DND-41 (cell line): ENCODE measurements at regions not wholly inside any gene's neighbourhood (a gene's known extent, or its start where the extent isn't known, plus 50 kb on each side); places are given as distances from the start of the nearest gene placed in this dataset.

Experiments
- ATAC-seq: fragments of 200-7000 bp; cut with Tn5 transposase; 3 replicates; pipeline ENCODE4 v1.9.1; 2021; ENCODE audit warnings: low read depth; ENCODE audit not compliant: insufficient read depth
- DNase-seq: peaks from one replicate; pipeline ENCODE4 v3.0.0-alpha.2; 2020
- H2AFZ ChIP-seq: 2 replicates; pipeline ENCODE4 v1.6.0; 2012; ENCODE audit warnings: low read depth, low read length
- H3K27ac ChIP-seq: 2 replicates; pipeline ENCODE4 v1.5.1; 2012; ENCODE audit warnings: low read length, inconsistent platforms
- H3K27me3 ChIP-seq: fragments of 200-600 bp; sonication (generic); 2 replicates; pipeline ENCODE4 v1.6.0; 2012; ENCODE audit warnings: low read length, mild to moderate bottlenecking, inconsistent platforms; ENCODE audit not compliant: insufficient read depth, poor library complexity
- H3K36me3 ChIP-seq: 2 replicates; pipeline ENCODE4 v1.5.1; 2012; ENCODE audit warnings: low read length, inconsistent platforms; ENCODE audit not compliant: insufficient read depth
- H3K4me1 ChIP-seq: 2 replicates; pipeline ENCODE4 v1.5.1; 2012; ENCODE audit warnings: mild to moderate bottlenecking, low read length; ENCODE audit not compliant: insufficient read depth
- H3K4me2 ChIP-seq: 2 replicates; pipeline ENCODE4 v1.6.0; 2012; ENCODE audit warnings: mild to moderate bottlenecking, moderate library complexity, low read length, inconsistent platforms; ENCODE audit not compliant: insufficient read depth
- H3K4me3 ChIP-seq, 2 experiments: fragments of 200-600 bp in 1 of 2; shearing (Covaris generic) in 1 of 2; 2 replicates each; pipeline ENCODE4 v1.5.1; 2012 to 2016; ENCODE audit warnings: inconsistent platforms in 2 of 2, low read length in 2 of 2, mild to moderate bottlenecking in 2 of 2, low read depth in 1 of 2, moderate library complexity in 1 of 2
- H3K79me2 ChIP-seq: 2 replicates; pipeline ENCODE4 v1.6.0; 2012; ENCODE audit warnings: low read length, inconsistent platforms; ENCODE audit not compliant: insufficient read depth
- H3K9ac ChIP-seq: 2 replicates; pipeline ENCODE4 v1.6.0; 2012; ENCODE audit warnings: low read depth, mild to moderate bottlenecking, inconsistent platforms, low read length, moderate library complexity
- H3K9me3 ChIP-seq: 2 replicates; pipeline ENCODE4 v1.5.1; 2012; ENCODE audit warnings: low read length, moderate library complexity, mild to moderate bottlenecking, inconsistent platforms; ENCODE audit not compliant: insufficient read depth, severe bottlenecking
- H4K20me1 ChIP-seq: 2 replicates; pipeline ENCODE4 v1.6.0; 2012; ENCODE audit warnings: low read length; ENCODE audit not compliant: insufficient read depth
- EZH2 ChIP-seq: IDR thresholded peaks from 3 replicates; pipeline ENCODE4 v1.6.1; 2012; ENCODE audit warnings: borderline replicate concordance, low read depth, mild to moderate bottlenecking, moderate library complexity, low read length, inconsistent platforms; ENCODE audit not compliant: severe bottlenecking
- TF ChIP-seq, protein P1 (sequence below): IDR thresholded peaks from 2 replicates; pipeline ENCODE4 v1.5.1; 2012; ENCODE audit warnings: borderline replicate concordance, low read length, moderate library complexity, mild to moderate bottlenecking; ENCODE audit not compliant: poor library complexity, severe bottlenecking; ENCODE audit errors: extremely low read depth

DNA sequence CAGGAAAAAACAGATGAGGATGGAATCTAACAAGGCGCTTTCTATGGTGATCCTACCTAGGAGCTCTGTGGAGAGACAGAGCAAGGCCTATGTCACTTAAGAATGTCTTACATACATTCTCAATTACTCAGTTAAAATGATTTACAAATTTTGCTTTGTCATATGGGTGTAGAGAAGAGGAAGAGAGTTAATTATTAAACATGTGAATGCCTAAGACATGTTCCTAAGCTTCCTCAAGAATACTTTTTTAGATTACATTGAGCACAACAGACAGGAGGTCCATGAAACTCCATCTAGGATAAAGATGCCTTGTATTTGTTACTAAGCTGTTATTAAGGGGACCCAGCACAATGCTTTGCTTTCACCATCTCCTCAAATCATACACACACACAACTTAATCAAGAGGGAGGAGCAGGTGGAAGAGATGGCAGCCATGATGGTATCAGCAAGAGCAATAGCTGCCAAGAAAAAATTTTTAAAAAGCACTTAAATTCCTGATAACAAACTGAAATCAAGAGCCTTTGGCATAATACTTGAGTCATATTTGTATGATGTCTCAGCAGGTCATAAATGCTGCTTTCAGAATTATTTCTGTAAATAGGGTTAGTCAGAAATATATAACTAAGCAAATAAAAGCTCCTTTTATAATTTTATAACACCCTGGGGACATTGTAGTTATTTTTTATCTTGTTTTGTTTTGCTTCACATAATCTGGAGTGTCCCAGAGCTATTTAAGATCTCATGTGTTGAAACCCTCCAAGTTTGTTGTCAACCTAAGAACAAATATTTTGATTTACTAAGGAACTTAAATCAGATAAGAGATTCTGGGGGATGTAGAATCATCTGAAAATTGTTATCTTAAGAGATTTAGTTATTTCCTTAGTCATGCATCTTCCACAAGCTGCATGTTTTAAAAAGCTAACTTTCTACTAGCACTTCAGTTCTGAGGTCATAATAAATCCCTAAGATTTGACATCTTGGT is 70.0 kb upstream of the CD2AP start:
- H3K4me2 ChIP-seq: no peak overlapping the region
- no peak overlapping the region for H3K27ac ChIP-seq
- H3K4me1 ChIP-seq: no peaks in the 10 kb centered on the region
- TF ChIP-seq EZH2: no peak
- TF ChIP-seq, protein P1, sequence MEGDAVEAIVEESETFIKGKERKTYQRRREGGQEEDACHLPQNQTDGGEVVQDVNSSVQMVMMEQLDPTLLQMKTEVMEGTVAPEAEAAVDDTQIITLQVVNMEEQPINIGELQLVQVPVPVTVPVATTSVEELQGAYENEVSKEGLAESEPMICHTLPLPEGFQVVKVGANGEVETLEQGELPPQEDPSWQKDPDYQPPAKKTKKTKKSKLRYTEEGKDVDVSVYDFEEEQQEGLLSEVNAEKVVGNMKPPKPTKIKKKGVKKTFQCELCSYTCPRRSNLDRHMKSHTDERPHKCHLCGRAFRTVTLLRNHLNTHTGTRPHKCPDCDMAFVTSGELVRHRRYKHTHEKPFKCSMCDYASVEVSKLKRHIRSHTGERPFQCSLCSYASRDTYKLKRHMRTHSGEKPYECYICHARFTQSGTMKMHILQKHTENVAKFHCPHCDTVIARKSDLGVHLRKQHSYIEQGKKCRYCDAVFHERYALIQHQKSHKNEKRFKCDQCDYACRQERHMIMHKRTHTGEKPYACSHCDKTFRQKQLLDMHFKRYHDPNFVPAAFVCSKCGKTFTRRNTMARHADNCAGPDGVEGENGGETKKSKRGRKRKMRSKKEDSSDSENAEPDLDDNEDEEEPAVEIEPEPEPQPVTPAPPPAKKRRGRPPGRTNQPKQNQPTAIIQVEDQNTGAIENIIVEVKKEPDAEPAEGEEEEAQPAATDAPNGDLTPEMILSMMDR: no peak
- DNase-seq (no peak), ATAC-seq (no peak)
- H3K9ac ChIP-seq: no peak overlapping the region
- no peaks in the 10 kb centered on the region for H3K9me3 ChIP-seq
- H2AFZ ChIP-seq: no peak overlapping the region
- H3K4me3 ChIP-seq: no peak overlapping the region
- no peaks in the 10 kb centered on the region for H3K36me3 ChIP-seq
- no peaks in the 10 kb centered on the region for H4K20me1 ChIP-seq
- no peaks in the 10 kb centered on the region for H3K79me2 ChIP-seq
- no peaks in the 10 kb centered on the region for H3K27me3 ChIP-seq

DNA sequence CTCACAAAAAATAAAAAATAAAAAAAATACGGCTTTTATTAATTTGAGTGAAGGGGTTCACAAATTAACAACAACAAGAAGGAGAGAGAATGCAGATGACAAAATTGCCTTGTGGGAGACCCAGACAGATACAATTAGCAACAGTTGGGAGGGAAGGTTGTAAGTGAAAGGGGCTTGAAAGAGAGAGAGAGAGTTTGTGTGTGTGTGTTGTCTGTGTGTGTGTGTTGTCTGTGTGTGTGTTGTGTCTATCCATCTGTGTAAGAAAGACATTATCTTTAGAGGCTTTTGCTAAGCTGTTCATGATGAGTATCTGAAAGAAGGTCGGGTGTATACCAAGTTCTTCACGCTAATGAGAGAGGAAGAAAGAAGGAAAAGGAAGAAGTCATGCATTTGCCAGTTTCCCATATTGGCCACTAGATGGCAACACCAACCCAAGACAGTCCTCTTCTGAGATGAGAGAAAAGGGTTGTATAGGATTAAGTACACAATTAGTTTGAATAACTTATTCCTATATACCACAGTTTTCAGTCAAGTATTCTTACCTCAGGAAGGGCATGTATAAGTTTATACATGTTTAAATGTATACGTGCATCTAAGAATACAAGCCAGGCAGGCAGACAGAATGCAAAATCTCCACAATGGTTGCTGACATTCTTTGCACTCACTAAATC is 63.7 kb upstream of the CD2AP start:
- peak overlapping the region; percentile 86 for H3K4me2 ChIP-seq
- no peaks in the 10 kb centered on the region for H3K9me3 ChIP-seq
- peak; percentile 83 for ATAC-seq
- DNase-seq: peak; percentile 56
- H3K9ac ChIP-seq: peak overlapping the region; percentile 44
- peaks cover 20% of the 10 kb centered on the region for H3K4me1 ChIP-seq
- H3K79me2 ChIP-seq: no peaks in the 10 kb centered on the region
- no peaks in the 10 kb centered on the region for H3K27me3 ChIP-seq
- H3K36me3 ChIP-seq: no peaks in the 10 kb centered on the region
- peak overlapping the region; percentile 65 for H3K27ac ChIP-seq
- peak overlapping the region; percentile 32 to 60; a peak in 3 of 4 replicates for H3K4me3 ChIP-seq
- H2AFZ ChIP-seq: peak overlapping the region; percentile 91
- TF ChIP-seq EZH2: no peak
- TF ChIP-seq, protein P1: peak; percentile 98
- no peaks in the 10 kb centered on the region for H4K20me1 ChIP-seq

GRCh38 chr6:47414423-47415167 is 63.0 kb upstream of the CD2AP start:
- Histone ChIP-seq H4K20me1 (no peaks in the 10 kb centered on the region), H3K9ac (peak overlapping the region; percentile 44), H3K27me3 (no peaks in the 10 kb centered on the region), H3K4me3 (peak overlapping the region; percentile 32 to 60), H2AFZ (peak overlapping the region; percentile 91), H3K4me1 (peaks cover 20% of the 10 kb centered on the region), H3K36me3 (no peaks in the 10 kb centered on the region), H3K9me3 (no peaks in the 10 kb centered on the region), H3K79me2 (no peaks in the 10 kb centered on the region), H3K27ac (peak overlapping the region; percentile 65), H3K4me2 (peak overlapping the region; percentile 86)
- DNase-seq (peak; percentile 33), ATAC-seq (peak; percentile 74)
- TF ChIP-seq, protein P1: no peak
- no peak for TF ChIP-seq EZH2
